SKM-1 treated with dmso at 0.1 percent for 144 hours (cell line): ENCODE measurements at regions not wholly inside any gene's neighbourhood (a gene's known extent, or its start where the extent isn't known, plus 50 kb on each side); places are given as distances from the start of the nearest gene placed in this dataset.

Source experiments
- DNase-seq: peaks from one replicate; lab custom pipeline; 2025; ENCODE audit not compliant: unreplicated experiment; lab: John Stamatoyannopoulos, UW

DNA sequence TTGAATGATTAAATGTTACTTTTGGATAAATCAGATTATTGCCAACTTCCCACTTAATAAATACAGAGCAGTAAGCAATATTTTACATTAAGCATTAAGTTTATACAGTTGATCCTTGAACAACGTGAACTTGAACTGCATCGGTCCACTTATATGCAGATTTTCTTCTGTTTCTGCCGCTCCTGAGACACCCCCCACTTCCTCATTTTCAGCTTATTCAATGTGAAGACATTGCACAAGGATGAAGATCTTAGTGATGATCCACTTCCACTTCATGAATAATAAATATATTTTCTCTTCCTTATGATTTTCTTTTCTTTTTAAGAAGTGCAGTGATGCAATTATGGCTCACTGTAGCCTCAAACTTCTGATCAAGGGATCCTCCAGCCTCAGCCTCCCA is 167.2 kb downstream of the LINC00237 start:
- DNase-seq = no peak

DNA sequence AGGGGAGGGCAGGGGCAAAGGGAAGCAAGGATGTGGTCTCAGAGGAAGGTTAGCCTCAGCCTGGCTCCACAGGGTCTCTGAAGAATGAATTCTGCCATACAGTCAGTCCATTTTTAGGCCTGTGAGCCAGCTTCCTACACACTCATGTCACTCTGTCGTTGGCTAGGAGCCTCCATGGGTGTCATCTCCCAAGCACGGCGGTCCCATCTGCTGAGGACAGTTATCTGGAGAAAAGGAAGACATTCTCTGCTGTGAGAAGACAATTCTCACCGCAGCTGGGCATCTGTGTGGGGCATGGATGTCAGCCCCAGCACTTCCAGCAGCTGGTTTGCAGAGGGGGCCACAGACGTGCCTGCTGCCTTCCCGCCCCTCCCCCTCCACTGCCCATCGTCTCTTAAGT is 167.6 kb downstream of the LINC00237 start:
- no peak for DNase-seq

DNA sequence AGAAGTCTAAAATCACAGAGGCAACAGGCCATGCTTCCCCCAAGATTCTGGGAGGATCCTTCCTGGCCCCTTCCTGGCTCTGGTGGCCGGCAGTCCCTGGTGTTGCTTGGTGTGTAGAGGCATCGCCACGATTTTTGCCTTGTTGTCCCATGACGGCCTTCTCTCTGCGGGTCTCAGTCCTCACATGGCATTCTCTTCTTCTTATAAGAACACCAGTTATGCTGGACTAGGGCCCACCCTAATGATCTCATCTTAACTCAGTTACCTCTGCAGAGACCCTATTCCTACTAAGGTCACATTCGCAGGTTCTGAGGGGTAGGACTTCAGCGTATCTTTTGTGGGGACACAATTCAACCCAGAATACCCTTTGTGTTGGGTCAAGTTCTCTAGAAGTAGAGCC is 168.0 kb downstream of the LINC00237 start:
- DNase-seq = no peak

DNA sequence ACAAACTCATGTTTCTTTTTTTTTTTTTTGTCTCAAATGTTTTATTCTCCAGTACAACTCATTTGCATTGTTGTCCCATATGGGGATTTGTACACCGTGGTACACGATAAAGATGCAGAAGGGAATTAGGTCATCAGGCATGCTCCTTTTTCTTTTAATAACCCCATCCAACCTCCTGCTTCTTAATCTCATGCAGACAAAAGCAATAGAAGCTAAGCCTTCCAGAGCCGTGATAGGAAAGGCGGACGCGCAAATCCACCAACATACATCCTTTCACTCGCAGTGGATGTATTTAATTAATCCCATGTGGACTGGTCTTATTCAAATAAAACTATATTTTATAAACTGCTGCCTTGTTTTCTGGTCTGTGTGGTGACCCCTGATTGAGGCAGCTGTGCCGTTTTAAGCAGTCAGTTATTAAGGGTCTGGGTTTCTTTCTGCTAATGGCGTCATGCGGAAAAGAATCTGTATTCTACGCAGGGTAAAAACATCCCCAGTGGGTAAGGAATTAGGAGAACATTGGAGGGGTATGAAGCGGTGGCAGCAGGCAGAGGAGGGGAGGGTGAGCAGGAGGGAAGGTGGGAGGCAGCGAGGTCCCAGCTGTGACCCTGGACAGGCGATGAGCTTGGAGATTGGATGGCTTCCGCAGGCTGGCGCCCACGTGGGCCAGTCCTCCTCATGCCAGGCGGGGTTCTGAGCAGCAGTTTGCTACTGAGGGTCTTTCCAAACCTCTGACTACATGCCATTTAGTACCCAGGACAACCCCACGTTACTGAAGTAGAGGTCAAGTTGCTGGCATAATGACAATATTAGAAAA is 172.8 kb downstream of the LINC00237 start:
- no peak for DNase-seq

DNA sequence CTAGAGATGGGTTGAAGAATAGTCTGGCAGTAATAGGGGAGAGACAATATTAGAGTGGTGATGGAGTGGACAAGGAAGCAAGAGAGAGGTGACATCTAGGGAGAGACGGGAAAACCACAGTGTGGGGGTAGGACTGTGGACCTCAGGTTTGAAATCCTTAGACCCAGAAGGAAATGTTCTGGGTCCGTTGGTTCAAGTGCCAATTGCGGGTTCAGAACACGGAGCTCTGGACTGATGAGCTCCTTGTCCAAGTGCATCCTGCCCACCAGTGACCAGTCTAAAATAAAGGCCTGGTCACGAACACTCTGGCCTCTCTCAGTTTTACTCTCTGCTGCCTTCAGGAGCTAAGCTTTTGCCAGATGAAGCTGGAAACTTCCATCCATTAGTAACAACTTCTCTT is 174.0 kb downstream of the LINC00237 start:
- no peak for DNase-seq

DNA sequence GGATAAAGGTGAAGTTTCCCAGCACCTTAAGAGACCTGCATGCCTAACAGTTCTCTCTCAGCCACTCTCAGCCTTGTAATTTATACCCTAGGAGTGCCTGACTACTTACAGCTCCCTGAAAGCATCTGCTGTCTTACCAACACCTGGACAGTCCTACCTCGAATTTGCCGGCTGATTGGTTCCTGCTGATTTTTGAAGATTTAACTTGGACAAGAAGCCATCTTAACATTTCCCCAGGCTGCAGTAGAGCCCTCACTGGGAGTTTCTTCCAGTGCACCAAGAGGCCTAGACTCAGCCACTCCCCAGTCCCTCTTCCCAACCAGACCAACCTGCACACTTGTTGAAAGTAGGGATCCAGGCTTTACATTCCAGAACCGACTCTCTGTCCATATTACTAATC is 174.5 kb downstream of the LINC00237 start:
- DNase-seq = no peak

DNA sequence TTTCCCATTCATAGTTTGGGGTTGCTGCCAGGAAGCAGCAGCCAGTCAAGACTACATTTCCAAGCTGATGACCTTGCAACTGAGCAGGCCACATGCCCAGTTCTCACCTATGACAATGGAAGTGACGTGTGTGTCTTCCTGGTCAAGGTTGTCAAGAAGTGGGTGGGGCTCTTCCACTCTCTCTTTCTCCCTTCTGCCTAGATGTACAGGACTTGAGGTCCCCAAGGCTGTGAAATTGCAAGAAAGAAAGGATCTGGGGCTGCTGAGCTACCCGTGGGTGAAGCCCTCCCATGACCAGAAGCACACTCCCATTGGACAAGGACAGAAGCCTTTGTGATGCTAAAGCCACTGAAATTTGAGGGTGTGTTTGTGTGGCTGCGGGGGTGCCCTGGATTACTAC is 175.1 kb downstream of the LINC00237 start:
- no peak for DNase-seq

DNA sequence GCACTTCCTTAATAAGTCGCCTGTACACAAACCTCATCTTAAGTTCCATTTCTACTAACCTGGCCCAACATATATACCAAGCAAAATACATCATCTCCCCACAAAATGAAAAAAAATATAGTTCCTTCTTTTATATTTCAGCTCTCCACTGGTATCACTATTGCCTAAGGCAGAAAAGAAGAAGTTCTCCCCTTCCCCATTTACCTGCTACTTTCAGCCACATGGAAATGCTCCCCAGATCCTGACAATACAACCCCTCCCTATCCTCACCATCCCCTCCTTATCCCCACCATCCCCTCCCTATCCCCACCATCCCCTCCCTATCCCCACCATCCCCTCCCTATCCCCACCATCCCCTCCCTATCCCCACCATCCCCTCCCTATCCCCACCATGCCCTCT is 175.7 kb downstream of the LINC00237 start:
- DNase-seq = peak; percentile 4

DNA sequence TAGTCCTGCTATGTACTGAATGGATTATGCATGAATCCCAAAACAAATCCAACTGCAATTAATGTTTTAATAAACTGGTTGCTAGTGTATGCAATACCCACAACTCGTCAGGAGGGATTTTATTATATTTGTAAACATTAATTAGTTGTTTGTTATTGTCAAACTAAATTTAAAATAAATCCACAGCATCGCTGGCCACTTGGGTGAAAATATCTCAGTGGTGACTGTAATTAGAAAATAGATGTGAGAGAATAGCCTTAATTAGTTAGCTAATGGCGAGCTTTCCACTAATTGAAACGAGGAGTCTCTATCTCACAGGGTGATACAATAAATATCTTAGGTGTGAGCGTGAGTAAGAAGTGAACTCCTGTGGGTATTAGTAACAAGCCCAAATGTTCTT is 176.8 kb downstream of the LINC00237 start:
- DNase-seq = no peak

DNA sequence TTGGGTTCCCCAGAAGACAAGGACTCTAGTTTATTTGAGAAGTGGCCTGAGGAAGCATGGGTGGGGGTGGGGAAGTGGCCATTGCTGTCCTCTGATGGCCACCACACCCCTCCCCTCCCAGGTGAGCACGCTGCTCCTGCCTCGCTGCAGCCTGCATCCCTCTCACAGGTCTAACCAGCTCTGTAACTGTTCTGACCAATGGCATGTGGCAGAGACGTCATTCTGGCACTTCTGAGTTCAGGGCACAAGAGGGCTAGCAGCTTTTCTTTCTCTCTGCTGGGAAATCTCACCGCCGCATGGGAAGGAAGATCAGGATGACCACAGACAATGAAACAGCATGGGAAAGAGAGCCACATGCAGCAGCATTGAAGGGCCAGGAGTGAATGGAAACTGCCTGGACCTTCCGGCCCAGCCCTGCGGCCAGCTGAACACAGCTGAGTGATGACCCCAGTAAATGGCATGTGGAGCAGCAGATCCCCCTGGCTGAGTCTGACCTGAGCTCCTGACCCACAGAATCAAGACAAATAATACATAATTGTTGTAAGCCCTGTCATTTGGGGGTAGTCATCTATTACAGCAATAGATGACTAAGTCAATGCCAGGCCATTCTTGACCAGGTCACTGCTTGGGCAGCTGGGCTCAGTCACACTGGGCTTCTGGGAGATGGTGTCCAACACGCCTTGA is 179.8 kb downstream of the LINC00237 start:
- no peak for DNase-seq

DNA sequence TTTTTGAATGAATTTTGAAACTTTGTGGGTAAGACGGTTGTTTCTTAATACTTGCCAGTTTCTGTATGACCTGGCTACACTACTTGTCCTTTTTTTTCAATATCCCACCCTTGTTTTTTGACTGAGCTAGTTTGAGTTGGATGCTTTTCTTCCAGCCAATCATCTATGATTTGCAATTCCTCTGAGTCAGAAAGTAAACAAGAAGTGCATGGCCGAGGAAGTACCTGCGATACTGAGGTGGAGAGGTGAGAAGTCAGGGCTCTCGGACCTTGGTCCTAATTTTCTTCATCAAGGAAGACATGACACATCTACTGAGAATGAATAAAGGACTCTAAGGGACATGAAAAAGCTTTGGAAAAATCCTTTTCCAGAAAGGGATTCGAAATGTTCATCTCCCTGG is 185.7 kb downstream of the LINC00237 start:
- DNase-seq = no peak

DNA sequence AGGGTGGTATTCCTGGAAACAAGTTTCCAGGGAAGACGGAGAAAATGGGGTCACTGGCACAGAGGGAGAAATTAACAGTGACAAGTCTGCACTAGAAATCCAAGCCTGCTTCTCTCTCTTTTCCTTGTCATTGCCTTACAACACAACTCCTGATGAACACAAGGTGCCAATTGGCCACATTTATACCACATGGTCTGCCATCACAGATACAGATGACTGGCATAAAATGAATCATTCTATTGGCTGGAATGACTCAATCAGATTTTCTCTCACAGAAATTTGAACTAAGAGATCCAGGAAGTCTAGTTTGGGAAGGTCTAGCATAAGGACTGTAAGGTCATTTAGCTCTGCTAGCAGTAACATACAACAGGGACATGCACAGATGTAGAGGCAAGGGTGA is 190.3 kb downstream of the LINC00237 start:
- DNase-seq = no peak

DNA sequence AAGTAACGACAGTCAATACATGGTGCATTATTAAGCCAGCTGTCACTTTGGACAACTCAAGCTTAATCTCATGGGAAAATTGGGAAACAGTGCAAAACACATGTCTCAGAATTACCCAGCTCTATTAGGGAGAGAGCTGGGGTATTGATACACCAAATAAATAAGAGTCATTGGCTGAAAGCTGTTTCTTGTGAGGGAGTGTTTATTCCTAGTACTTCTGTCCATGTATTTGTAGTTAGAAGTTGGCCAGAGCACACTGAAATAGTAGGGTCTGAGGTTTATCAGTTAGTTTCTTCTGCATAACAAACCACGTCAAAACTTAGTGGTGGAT is 192.0 kb upstream of the RALGAPA2 start:
- no peak for DNase-seq

DNA sequence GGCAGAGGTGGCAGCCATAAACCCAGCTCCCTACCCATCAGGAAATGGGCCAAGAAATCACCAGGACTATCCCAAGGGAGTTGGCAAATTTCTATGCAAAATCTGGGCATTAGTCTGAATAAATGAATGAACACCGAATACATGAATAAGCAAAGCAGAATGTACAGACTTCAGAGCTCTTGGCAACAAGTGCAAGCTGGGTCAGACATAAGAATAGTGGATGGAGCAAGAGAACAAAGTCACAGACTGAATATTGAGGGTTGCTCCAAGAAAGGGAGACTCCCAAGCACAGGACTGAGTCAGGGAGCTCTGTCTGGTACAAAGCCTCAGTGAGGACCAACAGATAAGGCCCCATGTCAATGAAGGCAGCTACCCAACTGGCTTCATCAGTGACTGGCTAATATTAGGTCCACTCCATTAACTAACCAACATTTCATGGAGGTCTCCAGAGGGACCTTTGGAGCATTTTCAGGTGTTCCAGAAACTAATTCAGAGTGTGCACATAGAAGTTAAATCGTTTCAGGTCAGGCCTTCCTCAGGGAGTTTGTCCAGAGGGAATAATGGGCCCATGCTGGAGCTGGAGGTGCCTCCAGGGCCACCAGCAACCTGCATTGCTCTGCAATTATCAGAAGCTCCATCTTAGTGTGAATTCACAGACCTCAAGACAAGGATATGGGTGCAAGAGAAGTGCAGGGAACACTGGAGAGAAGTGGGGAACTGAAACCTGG is 191.5 kb upstream of the RALGAPA2 start:
- no peak for DNase-seq

DNA sequence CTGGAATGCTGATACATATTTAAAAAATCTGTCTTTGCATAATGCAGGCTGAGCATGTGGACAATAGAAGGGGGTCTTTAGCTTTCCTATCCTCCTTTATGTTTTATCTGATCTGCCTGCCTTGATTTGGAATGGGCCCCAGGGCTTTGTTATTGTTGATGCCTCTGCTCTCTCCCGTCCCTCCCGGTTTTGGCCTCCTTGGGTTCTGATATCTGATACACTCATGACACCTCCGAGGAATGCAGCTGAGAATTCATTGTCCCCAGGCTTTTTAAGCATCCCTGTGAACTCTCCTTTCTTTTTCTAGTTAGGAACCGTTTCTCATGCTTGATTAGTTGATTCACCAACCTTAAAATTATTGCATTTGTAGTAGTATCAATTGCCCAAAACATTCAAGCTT is 185.5 kb upstream of the RALGAPA2 start:
- no peak for DNase-seq

DNA sequence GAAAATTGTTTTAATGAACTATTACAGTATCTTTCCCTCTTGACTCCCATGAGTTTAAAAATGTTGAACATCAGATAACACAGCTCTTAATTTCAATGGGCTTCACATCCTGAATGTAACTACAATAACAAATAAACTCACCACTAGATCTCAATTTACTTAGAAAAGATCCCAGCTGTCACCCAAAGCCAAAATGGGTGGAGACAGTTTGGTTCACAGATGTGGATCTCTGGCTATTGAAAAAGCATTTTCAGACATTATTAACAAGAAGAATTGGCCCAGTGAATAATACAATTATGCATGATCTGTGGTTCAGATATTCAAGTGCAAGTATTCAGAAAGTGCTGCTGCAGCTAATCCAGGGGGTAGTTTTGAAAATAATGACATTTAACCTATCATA is 184.7 kb upstream of the RALGAPA2 start:
- no peak for DNase-seq

DNA sequence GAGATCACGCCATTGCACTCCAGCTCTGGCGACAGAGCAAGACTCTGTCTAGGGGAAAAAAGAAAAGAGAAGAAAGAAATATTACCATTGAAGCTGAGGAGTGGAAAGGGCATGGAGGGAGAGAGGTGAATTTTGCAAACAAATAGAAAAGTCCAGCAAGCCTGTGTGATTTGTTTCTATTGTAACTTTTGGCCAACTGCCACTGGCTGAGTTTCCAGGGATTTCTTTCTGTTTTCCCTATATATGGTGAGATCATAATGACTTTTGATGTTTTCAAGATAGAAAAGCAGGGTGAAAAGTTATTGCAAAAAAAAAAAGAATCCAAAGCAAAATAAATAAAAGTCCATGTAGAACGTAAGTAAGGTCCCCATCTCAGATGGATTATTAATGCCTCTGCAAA is 184.2 kb upstream of the RALGAPA2 start:
- DNase-seq = no peak

DNA sequence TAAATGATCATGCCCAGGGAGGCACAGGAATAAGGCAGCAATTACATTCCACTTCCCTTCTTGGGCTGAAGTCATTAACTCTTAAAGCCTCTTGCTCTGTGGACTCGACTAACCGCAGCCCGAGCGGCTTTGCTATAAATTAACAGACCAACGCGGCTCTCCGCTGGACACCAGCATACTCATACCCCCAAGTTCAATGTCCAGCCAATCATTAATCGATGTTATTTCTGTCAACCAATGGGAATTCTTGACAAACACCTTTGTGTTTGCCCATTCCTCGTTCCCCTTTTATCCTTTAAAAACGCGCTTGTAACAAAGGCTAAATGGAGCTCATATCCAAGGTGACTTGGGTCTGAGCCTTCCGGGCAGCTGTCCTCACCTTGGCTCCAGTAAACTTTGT is 183.1 kb upstream of the RALGAPA2 start:
- DNase-seq = no peak

DNA sequence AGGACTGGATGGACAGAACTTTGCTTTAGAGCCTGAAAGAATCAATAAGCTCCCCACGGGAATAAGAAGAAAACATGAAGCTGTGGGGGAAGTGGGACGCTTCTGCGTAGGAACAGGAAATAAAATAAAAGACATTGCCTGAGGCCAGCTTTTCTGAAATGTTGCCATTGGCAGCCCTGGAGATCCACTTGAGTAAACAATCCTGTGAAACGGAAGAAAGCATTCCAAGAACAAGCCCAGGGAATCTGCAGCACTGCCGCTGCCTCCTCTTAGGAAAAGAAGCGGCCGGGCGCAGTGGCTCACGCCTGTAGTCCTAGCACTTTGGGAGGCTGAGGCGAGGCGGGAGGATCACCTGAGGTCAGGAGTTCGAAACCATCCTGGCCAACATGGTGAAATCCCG is 182.3 kb upstream of the RALGAPA2 start:
- no peak for DNase-seq

DNA sequence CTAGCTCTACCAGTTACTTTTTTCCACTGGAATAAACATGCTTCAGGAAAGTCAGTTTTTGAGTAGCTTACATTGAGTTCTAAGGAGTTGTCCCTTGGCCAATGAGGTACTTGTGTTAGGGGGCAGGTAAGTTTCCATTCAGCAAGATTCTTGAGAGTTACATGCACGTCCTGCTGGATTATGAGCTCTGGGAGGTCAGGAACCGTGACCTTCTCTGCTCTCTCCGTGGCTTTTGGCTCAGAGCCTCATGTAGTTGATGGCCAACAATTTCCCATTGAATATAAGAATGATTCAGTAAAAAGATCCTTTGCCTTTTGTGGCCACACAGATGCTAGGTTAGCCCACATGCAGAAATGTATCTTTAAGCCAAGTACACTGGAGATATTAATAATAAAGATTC is 181.8 kb upstream of the RALGAPA2 start:
- DNase-seq = no peak

DNA sequence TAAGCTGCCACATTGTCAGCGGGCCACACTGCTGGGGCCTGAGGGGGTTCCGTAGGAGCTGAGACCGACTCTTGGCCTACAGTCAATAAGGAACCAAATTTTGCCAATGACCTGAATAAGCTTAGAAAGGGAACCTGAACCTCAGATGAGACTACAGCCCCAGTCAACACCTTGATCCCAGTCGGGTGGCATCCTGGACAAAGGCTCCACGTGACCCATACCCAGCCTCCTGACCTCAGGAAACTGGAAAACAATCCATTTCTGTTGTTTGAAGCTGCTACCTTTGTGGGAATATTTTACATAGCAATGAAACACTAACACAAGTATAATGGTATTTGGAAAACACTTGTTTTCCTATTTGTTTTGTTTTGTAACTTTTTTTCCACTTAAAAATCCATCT is 179.9 kb upstream of the RALGAPA2 start:
- DNase-seq = no peak

DNA sequence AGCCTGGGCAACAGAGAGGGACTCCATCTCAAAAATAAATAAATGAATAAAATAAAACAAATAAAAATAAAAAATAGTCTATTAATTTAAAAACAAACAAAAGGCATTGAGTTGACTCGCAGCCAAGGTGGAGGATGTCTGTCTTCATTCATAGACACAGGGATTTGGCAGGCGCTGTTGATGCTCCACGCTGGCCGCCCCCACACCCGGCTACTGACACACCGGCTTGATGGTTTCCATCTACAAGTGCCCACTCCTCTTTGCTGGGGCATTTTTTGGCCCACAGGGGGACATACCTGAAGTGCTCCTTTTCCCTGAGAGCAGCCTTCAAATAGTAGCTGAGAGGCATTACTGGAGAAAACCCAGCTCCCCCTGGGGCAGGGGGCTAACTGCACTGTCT is 178.3 kb upstream of the RALGAPA2 start:
- no peak for DNase-seq
